ENCODE measurements at regions not wholly inside any gene's neighbourhood (a gene's known extent, or its start where the extent isn't known, plus 50 kb on each side); places are given as distances from the start of the nearest gene placed in this dataset.

GRCh38 chr10:2826675-2827074 is 240.7 kb upstream of the PFKP start:
- H2AFZ ChIP-seq (ENCODE audit: low read length) = no peak overlapping the region
- H2BK20ac ChIP-seq (ENCODE audit: low read depth, low read length, poor library complexity, severe bottlenecking) = no peak overlapping the region
- no peak overlapping the region for H3K56ac ChIP-seq (ENCODE audit: insufficient read length, low read depth, low read length)
- WGBS (ENCODE audit: extremely low coverage, insufficient read length, low lambda C conversion rate) = no CpG with 5 or more reads among the region's 2 CpGs
- no peak overlapping the region for H2AK5ac ChIP-seq (ENCODE audit: insufficient read length, low read length)
- no peak overlapping the region for H4K91ac ChIP-seq (ENCODE audit: insufficient read length, low read depth, low read length)
- H3K4ac ChIP-seq (ENCODE audit: low read depth, low read length) = no peak overlapping the region
- H3K14ac ChIP-seq (ENCODE audit: insufficient read depth, low read length) = no peak overlapping the region
- no peak overlapping the region for H2BK5ac ChIP-seq (ENCODE audit: insufficient read length, low read length)
- H3K23me2 ChIP-seq (ENCODE audit: insufficient read length, low read depth, low read length, poor library complexity, severe bottlenecking) = no peaks in the 10 kb centered on the region
- Mint-ChIP-seq H3K36me3 (ENCODE audit: insufficient read depth in 1 of 3, low read depth in 3 of 3) (peaks cover 0 to 3% (median 0%) of the 10 kb centered on the region in 3 experiments; a peak in 1 of 7 replicates), H3K9me3 (no peaks in the 10 kb centered on the region; a peak in 1 of 5 replicates), H3K27me3 (ENCODE audit: low read depth) (peaks cover 2% of the 10 kb centered on the region; the same call in 1 of the 2 replicates), H3K4me1 (no peaks in the 10 kb centered on the region), H3K27ac (no peak overlapping the region), H3K4me3 (no peak overlapping the region)
- no peak overlapping the region for H4K5ac ChIP-seq (ENCODE audit: insufficient read length, low read depth, low read length)
- H3K27me3 ChIP-seq (ENCODE audit: insufficient read depth, low read length) = no peaks in the 10 kb centered on the region
- TF ChIP-seq CTCF (conservative IDR thresholded peaks at IDR 0.05) = no peak
- H2BK120ac ChIP-seq (ENCODE audit: low read depth, low read length, poor library complexity, severe bottlenecking) = no peak overlapping the region
- no peak overlapping the region for H3K18ac ChIP-seq (ENCODE audit: insufficient read length, low read depth, low read length)
- H2BK15ac ChIP-seq (ENCODE audit: low read depth, low read length) = no peak overlapping the region
- no peak overlapping the region for H2BK12ac ChIP-seq (ENCODE audit: insufficient read length, low read depth, low read length)
- no peaks in the 10 kb centered on the region for H3K79me1 ChIP-seq (ENCODE audit: insufficient read depth, low read depth, low read length, poor library complexity, severe bottlenecking)
- no peaks in the 10 kb centered on the region for H4K20me1 ChIP-seq (ENCODE audit: control insufficient read depth, insufficient read depth, insufficient read length)
- no peak overlapping the region for H3T11ph ChIP-seq (ENCODE audit: low read length)
- no peak overlapping the region for H3K4me2 ChIP-seq (ENCODE audit: insufficient read depth, insufficient read length, low read length)
- no peak for DNase-seq
- no peaks in the 10 kb centered on the region for H3K9me3 ChIP-seq (ENCODE audit: control insufficient read depth, low read depth, low read length)
- H3K79me2 ChIP-seq (ENCODE audit: insufficient read depth, low read length) = no peaks in the 10 kb centered on the region
- no peak overlapping the region for H3K27ac ChIP-seq (ENCODE audit: insufficient read length, low read depth, low read length)
- no peak overlapping the region for H3K23ac ChIP-seq (ENCODE audit: insufficient read length, low read depth, low read length)
- H3K4me1 ChIP-seq (ENCODE audit: insufficient read depth, low read length) = no peaks in the 10 kb centered on the region
- no peak overlapping the region for H3K9ac ChIP-seq (ENCODE audit: extremely low read depth, insufficient read length, low read length)
- no peak overlapping the region for H4K8ac ChIP-seq (replicated peaks; ENCODE audit: insufficient read length, low read depth, low read length)
